NCI-H345 (cell line): ENCODE measurements at regions not wholly inside any gene's neighbourhood (a gene's known extent, or its start where the extent isn't known, plus 50 kb on each side); places are given as distances from the start of the nearest gene placed in this dataset.

ENCODE experiments used
- DNase-seq: peaks from one replicate; lab custom pipeline; 2025; lab: John Stamatoyannopoulos, UW

DNA sequence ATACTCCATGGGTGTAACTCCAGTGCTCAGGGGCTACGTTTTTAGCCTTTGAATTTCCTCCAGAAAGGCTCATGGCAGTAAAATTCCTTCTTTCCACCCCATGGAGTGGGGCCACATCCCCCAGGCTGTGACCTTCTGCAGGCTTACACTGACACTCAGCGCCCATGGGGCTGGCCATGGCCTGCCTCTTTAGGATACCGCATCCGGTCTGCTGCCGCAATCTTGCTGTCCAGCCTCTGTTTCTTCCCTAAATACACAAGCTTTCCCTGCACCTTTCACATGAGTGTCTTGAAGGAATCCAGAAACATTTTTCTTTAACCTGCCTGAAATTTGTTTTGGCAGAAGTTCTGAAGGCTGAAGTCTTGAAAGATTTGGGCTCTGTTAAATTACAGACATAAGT, 170.5 kb downstream of the NTMT2 start:
- DNase-seq, result no peak

DNA sequence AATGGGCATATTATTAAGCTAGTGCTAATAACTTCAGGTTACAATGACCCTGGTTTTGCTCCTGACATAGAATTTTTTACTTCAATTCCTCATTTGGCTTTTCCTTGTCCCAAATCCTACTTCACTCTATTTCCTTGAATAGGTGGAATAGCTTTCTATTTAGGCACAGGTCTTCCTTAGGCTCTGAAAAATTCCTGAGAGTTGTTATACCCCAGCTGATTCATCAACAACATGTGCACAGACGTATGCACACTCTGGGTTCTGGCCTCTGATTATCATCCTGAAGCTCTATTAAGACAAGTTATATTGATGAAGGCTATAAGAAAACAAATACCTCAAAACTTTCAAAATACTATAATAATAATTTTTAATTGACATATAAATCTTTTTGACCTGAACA, 172.4 kb downstream of the NTMT2 start:
- DNase-seq, result no peak

DNA sequence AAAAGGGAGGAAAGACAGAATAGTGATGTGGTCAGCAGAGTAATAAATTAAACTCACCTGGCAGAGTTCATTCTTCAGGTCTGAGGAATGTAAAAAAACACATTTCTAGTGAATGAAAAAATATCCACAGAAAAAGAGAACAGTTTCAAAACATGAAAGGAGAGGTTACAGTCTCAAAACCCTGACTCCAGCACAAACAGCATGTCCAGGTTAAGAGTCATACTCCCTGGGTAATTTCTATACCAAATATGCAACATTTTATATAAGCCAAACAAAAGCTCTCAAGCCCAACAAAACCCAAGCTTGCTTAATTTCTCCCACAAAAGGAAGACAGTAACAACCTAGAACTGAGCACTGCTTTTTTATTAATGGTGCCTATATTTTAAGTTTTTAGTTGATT, 173.0 kb downstream of the NTMT2 start:
- no peak for DNase-seq

DNA sequence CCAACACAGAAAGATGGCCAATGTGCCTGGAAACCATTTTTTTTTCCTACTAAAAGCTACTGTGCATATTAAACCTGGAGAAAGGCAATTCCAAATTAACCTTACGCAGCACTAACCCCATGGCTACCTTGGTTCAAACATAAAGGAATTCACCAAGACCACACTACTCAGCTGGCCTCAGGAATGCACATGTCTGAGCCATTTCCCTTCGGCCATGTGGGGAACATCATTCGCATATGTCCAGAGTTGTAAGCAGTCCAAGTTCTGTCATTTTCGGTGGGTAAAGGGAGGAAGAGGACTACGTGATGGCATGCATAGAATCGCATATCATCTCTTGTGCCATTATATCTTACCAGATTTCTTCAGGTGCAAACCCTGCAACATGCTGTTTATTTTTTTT, 175.4 kb downstream of the NTMT2 start:
- DNase-seq, result no peak

DNA sequence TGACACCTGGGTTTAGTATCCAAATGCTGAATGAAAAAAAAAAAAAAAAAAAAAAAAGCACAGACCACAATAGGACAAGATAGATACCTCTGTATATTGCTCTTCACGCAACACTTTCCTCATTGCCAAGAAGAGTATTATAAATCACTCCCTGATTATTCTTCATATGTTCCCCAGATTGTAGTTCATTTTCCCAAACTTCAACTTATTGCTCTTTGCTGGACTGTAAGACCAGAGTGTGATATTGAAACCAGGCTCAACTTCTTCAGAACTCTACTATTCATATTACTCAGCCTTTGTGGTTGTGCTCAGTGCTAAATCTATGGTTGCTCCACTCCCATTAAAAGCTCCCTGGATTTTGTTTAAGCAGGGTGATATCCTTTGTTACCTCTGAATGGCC, 180.4 kb downstream of the NTMT2 start:
- no peak for DNase-seq

DNA sequence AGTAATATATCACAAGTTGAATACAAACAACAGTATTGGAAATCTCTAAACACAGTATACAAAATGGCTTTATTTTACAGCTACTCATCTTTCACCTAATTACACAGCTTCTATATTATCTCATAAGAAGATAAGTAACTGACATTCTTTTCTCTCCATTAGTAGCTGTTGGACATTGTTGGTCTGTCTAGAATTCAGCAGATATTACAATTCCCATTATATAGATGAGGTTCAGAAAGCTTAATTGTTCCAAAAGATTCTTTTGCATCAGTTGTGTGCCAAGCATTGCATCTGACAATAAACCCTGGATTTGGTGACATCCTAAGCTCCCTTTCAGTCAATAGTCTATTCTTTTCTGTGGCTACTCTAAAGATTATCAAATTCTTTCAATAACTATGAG, 187.0 kb downstream of the NTMT2 start:
- no peak for DNase-seq

DNA sequence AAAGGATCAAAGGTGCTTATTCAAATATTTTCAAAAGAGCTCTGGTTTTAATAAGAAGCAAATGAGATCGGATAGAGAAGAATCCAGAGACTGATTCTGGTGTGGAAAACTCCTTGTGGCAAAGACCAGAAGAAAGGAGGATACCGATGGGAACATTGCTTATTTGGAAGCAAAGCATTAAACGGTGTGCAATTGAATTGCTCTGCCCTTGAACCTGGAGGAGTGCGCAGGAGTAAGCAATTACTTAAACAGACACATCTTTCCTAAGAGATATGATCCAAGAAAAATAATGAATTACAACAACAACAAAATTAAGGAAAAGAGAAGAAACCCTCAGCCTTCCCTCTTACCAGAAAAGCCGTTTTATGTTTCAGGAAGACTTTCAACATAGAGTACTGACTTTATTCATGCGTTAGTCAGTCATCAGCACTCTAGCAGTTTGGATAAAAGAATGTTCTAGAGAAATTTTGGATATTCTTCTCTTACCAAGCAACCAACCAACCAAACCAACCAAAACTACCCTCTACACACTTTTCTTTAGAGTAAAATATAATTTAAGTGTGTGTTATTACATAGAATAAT, 191.7 kb downstream of the NTMT2 start:
- DNase-seq, result no peak

DNA sequence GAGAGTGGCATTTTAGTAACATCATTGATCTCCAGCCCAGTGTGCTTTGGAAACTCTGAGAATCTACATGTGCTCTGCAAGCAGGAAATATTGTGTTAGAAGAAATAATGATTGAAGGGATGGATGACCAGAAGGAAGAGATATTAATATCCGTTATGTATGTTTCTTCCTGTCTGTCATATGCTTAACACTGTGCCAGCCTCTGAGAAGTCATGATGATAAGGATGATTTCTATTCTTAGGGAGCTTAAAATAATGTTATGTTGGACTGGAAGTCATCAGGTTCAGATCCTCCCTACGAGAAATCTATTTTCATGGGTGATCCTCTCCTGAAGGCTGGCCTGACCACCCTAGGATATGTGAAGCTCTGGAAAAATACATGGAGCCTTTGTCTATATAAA, 192.4 kb upstream of the GORAB start:
- no peak for DNase-seq

DNA sequence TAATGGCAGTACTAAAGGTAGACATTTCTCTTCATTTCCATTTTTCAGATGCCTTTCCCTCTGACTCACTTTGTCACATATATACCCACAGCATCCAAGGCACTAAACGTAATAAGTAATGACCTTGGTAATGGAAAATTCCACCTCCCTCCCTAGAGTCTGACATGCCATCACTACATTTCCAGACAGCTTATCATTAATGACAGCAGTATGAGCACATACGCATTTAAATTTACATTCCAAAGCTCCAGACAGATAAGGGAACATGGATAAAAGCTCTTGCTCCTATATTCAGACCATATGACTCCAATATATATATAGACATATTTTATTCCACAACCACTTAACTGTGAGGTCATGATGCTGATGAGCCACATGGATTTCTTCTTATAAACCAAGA, 191.7 kb upstream of the GORAB start:
- DNase-seq, result no peak

DNA sequence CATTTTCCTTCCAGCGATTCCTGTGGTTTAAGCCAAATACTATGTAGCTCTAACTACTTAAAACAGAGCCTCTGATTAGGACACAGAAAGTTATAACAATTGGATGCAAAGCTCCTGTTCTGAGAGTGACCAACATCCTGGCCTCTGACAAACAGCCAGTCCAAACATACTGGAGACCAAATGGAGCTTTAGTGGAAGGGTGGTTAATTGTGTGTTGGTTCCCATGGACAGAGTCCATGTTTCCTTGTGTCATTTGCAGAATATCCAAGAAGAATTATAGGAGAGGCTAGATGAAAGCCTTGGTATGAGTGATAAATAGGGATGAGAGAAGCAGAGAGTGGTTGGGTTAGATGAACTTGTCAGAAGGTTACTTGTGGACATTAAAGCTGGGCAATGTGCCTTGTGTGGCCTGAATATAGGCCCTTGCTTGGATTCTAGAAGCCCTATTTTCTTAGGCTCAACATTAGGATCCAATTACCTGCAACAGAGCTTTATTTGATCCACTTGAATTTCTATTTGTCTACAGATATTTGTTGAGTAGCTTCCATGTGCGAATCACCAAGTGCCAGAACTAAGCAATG, 180.5 kb upstream of the GORAB start:
- DNase-seq, result no peak

DNA sequence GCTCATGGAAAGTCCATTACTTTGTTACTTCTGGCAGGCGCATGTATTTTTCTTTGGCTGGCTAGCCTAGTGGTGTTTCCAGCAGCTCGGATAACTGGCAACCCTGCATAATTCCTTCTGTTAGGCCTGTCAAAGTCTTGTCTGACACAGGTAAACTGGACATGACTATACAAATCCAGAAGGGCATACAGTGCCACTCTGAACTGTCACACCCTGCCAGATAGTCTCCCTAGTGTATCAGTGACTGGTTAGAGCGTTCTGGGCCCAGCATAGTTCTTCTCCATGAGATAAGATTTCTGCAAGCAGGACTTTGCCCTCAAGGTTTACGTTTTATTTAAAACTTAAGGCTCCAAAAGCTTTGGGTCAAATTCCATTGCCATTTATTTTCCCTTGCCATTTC, 177.7 kb upstream of the GORAB start:
- no peak for DNase-seq

DNA sequence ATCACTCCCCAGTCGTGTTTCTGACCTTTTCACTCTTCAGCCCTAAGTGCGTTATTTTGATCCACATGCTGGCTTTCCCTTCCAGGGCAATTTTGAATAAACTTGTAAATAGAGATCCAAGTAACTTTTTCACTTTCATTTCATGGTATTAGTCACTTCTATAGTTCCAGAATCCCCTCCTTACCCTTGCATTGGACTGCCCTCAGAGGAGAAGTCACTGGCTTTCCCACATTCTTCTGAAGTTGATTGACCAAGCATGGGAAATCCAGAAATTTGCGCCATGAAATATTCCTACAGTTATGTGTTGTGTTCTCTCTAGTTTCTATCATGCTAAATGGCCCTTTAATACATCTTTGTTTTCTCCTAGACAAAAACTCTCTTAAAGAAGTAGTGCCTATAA, 177.3 kb upstream of the GORAB start:
- no peak for DNase-seq

DNA sequence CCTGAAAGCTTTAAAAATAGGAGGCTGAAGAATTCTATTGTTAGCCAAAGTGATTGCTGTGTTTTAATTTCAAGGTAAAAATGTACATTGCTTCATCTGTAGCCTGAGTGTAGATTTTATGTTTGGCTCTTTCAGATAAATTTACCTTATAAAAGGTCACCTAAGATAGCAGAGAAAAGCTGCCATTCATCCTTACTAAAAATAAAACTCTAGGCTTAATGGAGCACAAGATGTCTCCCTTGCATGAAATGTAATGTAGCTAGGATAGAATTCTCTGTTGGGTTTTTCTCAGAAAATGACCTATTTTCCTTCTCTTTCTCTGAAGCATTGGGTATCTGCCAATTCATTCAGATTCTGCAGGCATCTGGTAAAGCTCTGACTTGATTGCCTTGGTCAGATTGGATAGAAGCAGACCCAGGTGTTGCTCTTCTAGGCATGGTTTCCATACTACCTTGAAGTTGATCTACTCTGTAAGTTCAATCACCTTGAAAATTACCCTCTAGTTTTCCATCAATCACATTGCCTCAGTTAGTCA, 176.6 kb upstream of the GORAB start:
- no peak for DNase-seq

DNA sequence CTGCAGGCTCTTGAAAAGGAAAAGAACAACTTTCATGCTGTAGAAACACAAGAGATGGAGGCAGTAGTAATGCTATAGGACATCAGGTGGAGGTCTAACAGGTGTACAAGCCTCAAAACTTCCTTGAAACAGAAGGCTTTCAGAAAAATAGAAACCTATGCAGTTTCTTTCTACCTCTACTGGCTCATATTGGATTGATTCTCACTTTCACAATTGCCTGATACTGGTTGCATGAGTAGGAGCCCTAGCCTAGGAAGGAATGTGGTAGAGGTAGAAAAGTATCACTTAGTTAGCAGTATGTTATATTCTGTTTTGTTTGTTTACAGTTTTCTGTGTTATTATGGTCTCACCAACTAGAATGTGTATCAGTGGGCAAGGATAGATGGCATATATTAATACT, 175.4 kb upstream of the GORAB start:
- DNase-seq, result no peak

DNA sequence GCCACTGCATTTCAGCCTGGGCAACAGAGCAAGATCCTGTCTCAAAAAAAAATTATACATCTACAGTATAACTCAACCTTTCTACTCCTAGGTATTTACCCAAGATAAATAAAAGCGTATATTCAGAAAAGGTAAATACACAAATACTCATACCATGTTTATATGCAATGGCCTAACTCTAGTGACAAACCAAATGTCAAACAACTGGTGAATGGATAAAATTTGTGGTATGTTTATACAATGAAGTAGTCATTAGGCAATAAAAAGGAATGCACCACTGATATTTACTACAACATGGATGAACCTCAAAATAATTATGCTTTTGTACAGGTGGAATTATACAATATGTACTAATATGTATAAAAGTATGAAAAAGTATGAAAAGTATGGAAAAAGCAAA, 174.2 kb upstream of the GORAB start:
- no peak for DNase-seq

DNA sequence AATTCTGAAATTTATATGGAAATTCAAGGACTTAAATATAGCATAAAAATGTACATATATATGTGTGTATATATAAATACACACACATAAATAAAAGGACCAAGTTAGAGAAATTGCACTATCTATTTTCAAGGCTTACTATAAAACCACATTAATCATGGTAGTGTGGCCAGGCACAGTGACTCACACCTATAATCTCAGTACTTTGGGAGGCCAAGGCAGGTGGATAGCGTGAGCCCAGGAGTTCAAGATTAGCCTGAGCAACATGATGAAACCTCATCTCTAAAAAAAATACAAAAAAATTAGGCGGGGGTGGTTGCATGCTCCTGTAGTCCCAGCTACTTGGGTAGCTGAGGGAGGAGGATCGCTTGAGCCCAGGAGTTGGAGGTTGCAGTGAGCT, 171.4 kb upstream of the GORAB start:
- DNase-seq, result no peak

DNA sequence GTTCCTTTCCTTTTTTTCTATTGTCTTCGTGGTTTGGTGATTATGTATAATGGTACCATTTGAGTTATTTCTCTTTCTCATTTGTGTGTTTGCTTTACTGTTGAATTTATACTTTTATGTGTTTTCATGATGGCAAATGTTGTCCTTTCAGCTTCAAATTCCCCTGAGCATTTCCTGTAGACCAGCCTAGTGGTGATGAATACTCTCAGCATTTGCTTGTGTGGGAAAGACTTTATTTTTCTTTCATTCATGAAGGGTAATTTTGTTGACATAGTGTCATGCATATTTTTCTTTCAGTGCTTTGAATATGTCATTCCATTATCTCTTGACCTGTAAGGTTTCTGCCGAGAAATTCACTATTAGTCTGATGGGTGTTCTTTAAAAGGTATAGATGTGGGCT, 166.6 kb upstream of the GORAB start:
- no peak for DNase-seq

DNA sequence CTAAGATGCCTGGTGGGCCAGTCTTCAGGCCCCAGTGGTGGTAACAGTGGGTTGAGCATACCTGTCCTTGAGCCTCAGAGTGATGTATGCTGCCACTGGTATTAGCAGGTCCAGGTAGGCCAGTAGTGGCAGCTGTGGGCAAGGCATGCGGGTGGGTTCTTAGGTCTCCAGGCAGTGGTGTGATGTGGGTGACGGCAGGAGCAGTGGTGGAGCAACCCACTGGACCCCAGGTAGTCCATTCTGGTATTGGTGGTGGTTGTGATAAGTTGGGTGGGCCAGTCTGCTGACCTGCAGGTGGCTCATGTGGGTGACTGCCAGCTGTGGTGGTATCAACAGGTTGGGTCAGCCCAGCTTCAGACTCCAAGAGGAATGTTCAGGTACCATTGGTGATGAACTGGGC, 165.0 kb upstream of the GORAB start:
- DNase-seq, result no peak

DNA sequence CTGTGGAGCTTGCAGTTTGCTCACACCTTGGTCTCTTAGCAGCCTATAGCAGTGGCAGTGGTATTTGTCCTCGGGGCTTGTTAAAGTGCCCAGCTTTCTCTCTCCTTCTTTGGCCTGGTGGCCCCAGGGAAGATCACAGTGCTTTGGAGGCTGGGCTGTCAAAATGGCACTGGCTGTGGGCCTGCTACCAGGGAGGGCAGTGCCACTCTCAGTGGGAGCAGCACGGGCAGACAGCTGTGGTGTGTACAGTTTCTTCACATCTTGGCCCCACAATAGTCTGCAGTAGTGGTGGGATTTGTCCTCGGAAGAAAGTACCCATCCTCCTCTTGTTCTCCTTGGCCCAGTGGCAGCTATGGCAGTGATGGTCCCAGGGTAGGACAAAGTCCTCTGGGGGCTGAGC, 164.4 kb upstream of the GORAB start:
- DNase-seq, result no peak

DNA sequence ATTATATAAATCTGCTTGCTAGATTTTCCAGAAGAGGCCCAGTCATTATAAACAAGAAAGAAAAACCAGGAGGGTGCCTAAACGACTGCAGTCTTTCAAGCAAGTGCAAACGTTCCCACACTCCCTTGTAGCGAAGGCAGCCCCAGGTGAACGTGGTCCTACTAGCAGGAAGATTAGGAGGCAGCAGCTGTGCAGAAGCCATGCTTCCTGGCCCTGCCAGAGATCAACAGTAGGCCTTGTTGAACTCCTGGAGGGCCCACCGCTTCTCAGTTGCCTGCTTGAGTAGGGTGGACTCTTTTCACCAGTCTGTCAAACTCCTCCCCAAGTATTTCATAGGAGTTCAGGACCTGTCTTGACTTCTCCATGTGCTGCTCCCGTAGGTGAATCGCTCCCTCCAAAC, 163.0 kb upstream of the GORAB start:
- no peak for DNase-seq

DNA sequence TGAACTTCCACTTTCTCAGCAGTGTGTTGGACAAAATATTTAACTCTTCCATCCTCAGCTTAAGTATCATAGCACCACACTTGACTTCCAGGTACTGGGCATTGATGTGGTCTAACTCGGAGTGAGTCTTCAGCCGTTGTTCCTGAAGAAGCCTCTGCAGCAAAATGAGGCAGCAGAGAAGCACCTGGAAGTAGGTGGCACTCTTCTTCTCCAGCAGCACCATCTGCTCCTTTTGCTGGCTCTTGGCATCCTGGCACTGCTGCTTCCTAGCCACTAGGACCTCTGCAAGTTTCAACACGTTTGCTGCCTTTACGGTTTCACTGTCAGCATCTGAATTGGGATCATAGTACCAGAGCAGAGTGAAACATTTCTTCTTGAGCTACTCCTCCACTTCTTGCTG, 162.5 kb upstream of the GORAB start:
- no peak for DNase-seq

DNA sequence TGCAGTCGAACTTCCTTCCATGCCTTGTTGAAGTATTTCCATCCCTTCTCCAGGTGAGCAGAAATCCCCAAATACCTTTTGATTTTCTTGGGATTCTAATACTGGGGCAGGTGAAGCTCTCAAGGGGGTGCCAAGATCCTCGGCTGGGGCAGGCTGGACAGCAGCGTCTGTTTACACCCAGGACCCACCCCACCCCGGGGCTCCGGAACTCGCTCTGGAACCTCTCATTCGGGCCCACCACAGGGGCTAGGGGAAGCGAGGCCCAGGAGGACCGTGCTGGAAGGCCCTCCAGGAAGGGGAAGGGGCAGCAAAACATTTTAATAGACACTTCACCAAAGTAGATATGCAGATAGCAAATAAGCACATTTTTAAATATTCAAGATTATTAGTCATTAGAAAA, 161.9 kb upstream of the GORAB start:
- no peak for DNase-seq

DNA sequence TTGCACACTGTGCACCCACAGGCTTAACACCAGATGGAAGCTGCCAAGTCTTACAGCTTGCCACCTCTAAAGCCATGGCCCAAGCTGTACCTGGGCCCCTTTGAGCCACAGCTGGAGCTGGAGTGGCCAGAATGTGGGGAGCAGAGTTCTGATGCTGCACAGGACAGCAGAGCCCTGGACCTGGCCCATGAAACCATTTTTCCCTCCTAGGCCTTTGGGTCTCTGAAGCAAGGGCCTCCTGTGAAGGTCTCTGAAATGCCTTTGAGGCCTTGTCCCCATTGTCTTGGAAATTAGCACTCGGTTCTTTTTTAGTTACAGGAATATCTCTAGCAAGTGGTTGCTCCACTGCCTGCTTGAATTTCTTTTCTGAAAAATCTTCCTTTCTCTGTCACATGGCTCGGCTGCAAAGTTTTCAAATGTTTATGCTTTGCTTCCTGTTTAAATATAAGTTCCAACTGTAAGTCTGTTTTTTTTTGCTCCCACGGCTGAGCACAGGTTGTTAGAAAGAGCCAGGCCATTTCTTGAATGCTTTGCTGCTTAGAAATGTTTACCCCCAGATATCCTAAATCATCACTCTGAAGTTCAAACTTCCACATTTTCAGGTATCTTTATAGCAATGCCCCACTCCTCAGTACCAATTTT, 156.8 kb upstream of the GORAB start:
- DNase-seq, result no peak

DNA sequence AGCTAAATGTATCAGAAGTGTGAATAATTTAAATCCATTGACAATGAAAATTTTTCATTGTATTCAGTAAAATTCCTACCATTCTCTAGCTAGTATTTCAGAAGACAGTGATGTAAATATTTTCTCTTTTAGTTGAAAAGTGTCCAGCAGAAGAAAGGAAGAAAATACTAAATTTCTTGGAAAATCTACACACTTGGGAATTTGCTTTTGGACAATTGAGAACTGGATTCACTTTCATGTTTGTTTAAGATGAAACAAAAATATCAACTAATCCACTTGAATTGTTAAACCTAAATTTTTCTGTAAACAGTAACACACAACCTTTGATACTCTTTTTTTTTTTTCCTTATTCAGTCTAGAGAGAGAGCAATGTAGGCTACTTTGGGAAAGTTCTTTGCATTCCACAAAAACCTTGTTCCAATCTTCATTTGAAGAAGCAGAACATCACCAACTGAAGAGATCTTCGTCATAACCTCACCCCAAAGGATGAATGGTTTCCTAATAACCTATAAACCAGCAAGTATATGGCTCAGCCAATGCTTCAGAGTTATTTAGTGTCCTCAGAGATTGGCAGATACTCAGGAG, 155.1 kb upstream of the GORAB start:
- no peak for DNase-seq
